Suprapubic skin (tissue), 3 donors: ENCODE measurements at regions not wholly inside any gene's neighbourhood (a gene's known extent, or its start where the extent isn't known, plus 50 kb on each side); places are given as distances from the start of the nearest gene placed in this dataset.

Experiments used
- CTCF ChIP-seq, 2 donors: fragments of 200-600 bp in 1 of 2; fragments of 450-650 bp in 1 of 2; sonication (generic) in 1 of 2; IDR thresholded peaks; one replicate each; pipeline ENCODE4 v1.5.1; 2016 to 2019; ENCODE audit warnings: antibody characterized with exemption in 2 of 2, mild to moderate bottlenecking in 1 of 2, moderate library complexity in 1 of 2
- POLR2A ChIP-seq, 2 donors: fragments of 450-650 bp; IDR thresholded peaks; one replicate each; pipeline ENCODE4 v1.6.1; 2017; ENCODE audit warnings: antibody characterized with exemption in 2 of 2, mild to moderate bottlenecking in 2 of 2, moderate library complexity in 2 of 2

- TF ChIP-seq CTCF (IDR thresholded peaks at IDR 0.05): no peak
- no peak for TF ChIP-seq POLR2A (IDR thresholded peaks at IDR 0.05)
Observed at GRCh38 chr18:10080372-10080771, 166.6 kb downstream of the VAPA start.
